ENCODE measurements at regions not wholly inside any gene's neighbourhood (a gene's known extent, or its start where the extent isn't known, plus 50 kb on each side); places are given as distances from the start of the nearest gene placed in this dataset.

- DNase-seq, result no peak
- H3F3A ChIP-seq (ENCODE audit: insufficient read depth), result no peaks in the 10 kb centered on the region
- H3K9me2 ChIP-seq (ENCODE audit: insufficient read depth), result no peaks in the 10 kb centered on the region
- no peaks in the 10 kb centered on the region for H3K9me3 ChIP-seq (ENCODE audit: low read depth)
- in situ Hi-C loops (cut with MboI), result no loop called here
- H3K4me1 ChIP-seq (ENCODE audit: insufficient read depth), result no peaks in the 10 kb centered on the region
- TF ChIP-seq EZH2 (IDR thresholded peaks at IDR 0.05; ENCODE audit: insufficient read depth, poor library complexity, severe bottlenecking), result no peak
- TF ChIP-seq EZH2phosphoT487 (IDR thresholded peaks at IDR 0.05; ENCODE audit: insufficient read depth, low read depth), result no peak
- no peaks in the 10 kb centered on the region for H3K79me2 ChIP-seq (ENCODE audit: insufficient read depth)
- no peaks in the 10 kb centered on the region for H3K27me3 ChIP-seq (replicated peaks; ENCODE audit: insufficient read depth)
- no peak overlapping the region for H3K9ac ChIP-seq
- no peak overlapping the region for H3K27ac ChIP-seq
- H3K36me3 ChIP-seq (ENCODE audit: low read depth), result no peaks in the 10 kb centered on the region
- no peak overlapping the region for H2AFZ ChIP-seq
- no peaks in the 10 kb centered on the region for H4K20me1 ChIP-seq (ENCODE audit: insufficient read depth)
- H3K4me3 ChIP-seq, result no peak overlapping the region
- no peak overlapping the region for H3K4me2 ChIP-seq (ENCODE audit: unreplicated experiment)
- 45 to 52% methylated on average over 4 of the region's 4 CpGs for WGBS, 2 experiments (ENCODE audit: low coverage in 1 of 2, low lambda C conversion rate in 2 of 2, missing lambda C conversion rate in 2 of 2)
These were observed 76.2 kb upstream of the CADM1 start for GRCh38 chr11:115580416-115580815.

GRCh38 chr11:115579181-115579825, 75.1 kb upstream of the CADM1 start:
- no peak overlapping the region for H3K4me2 ChIP-seq (ENCODE audit: unreplicated experiment)
- no peaks in the 10 kb centered on the region for H3K36me3 ChIP-seq (ENCODE audit: low read depth)
- no peaks in the 10 kb centered on the region for H3F3A ChIP-seq (ENCODE audit: insufficient read depth)
- H3K27ac ChIP-seq, result no peak overlapping the region
- no peaks in the 10 kb centered on the region for H3K9me2 ChIP-seq (ENCODE audit: insufficient read depth)
- no peak overlapping the region for H3K9ac ChIP-seq
- H3K4me1 ChIP-seq (ENCODE audit: insufficient read depth), result no peaks in the 10 kb centered on the region
- no peaks in the 10 kb centered on the region for H3K9me3 ChIP-seq (ENCODE audit: low read depth)
- H3K79me2 ChIP-seq (ENCODE audit: insufficient read depth), result no peaks in the 10 kb centered on the region
- no peaks in the 10 kb centered on the region for H4K20me1 ChIP-seq (ENCODE audit: insufficient read depth)
- no peak for DNase-seq
- no peak overlapping the region for H2AFZ ChIP-seq
- H3K4me3 ChIP-seq, result no peak overlapping the region
- H3K27me3 ChIP-seq (replicated peaks; ENCODE audit: insufficient read depth), result no peaks in the 10 kb centered on the region
- WGBS, 2 experiments (ENCODE audit: low coverage in 1 of 2, low lambda C conversion rate in 2 of 2, missing lambda C conversion rate in 2 of 2), result 18 to 31% methylated on average over 5 of the region's 5 CpGs
- in situ Hi-C loops (cut with MboI), result no loop called here
- TF ChIP-seq EZH2 (IDR thresholded peaks at IDR 0.05; ENCODE audit: insufficient read depth, poor library complexity, severe bottlenecking), result no peak
- TF ChIP-seq EZH2phosphoT487 (IDR thresholded peaks at IDR 0.05; ENCODE audit: insufficient read depth, low read depth), result no peak

GRCh38 chr11:115578275-115578674, 74.1 kb upstream of the CADM1 start:
- H3K9me3 ChIP-seq (ENCODE audit: low read depth), result no peaks in the 10 kb centered on the region
- no peak overlapping the region for H2AFZ ChIP-seq
- H3K4me1 ChIP-seq (ENCODE audit: insufficient read depth), result no peaks in the 10 kb centered on the region
- no peaks in the 10 kb centered on the region for H3K9me2 ChIP-seq (ENCODE audit: insufficient read depth)
- no peaks in the 10 kb centered on the region for H3K27me3 ChIP-seq (replicated peaks; ENCODE audit: insufficient read depth)
- in situ Hi-C loops (cut with MboI), result no loop called here
- no peaks in the 10 kb centered on the region for H4K20me1 ChIP-seq (ENCODE audit: insufficient read depth)
- H3K9ac ChIP-seq, result no peak overlapping the region
- no peak for DNase-seq
- no peaks in the 10 kb centered on the region for H3K79me2 ChIP-seq (ENCODE audit: insufficient read depth)
- no peaks in the 10 kb centered on the region for H3K36me3 ChIP-seq (ENCODE audit: low read depth)
- TF ChIP-seq EZH2 (IDR thresholded peaks at IDR 0.05; ENCODE audit: insufficient read depth, poor library complexity, severe bottlenecking), result no peak
- no peak for TF ChIP-seq EZH2phosphoT487 (IDR thresholded peaks at IDR 0.05; ENCODE audit: insufficient read depth, low read depth)
- H3F3A ChIP-seq (ENCODE audit: insufficient read depth), result no peaks in the 10 kb centered on the region
- no peak overlapping the region for H3K4me2 ChIP-seq (ENCODE audit: unreplicated experiment)
- no peak overlapping the region for H3K4me3 ChIP-seq
- no peak overlapping the region for H3K27ac ChIP-seq

GRCh38 chr11:115577701-115578100, 73.5 kb upstream of the CADM1 start:
- H4K20me1 ChIP-seq (ENCODE audit: insufficient read depth), result no peaks in the 10 kb centered on the region
- WGBS, 2 experiments (ENCODE audit: low coverage in 1 of 2, low lambda C conversion rate in 2 of 2, missing lambda C conversion rate in 2 of 2), result 17 to 23% methylated on average over 3 of the region's 3 CpGs
- H3K4me2 ChIP-seq (ENCODE audit: unreplicated experiment), result no peak overlapping the region
- no peaks in the 10 kb centered on the region for H3K9me3 ChIP-seq (ENCODE audit: low read depth)
- no peaks in the 10 kb centered on the region for H3K27me3 ChIP-seq (replicated peaks; ENCODE audit: insufficient read depth)
- H3K9ac ChIP-seq, result no peak overlapping the region
- TF ChIP-seq EZH2 (IDR thresholded peaks at IDR 0.05; ENCODE audit: insufficient read depth, poor library complexity, severe bottlenecking), result no peak
- TF ChIP-seq EZH2phosphoT487 (IDR thresholded peaks at IDR 0.05; ENCODE audit: insufficient read depth, low read depth), result no peak
- no peak overlapping the region for H3K4me3 ChIP-seq
- H3F3A ChIP-seq (ENCODE audit: insufficient read depth), result no peaks in the 10 kb centered on the region
- in situ Hi-C loops (cut with MboI), result no loop called here
- no peak overlapping the region for H3K27ac ChIP-seq
- no peaks in the 10 kb centered on the region for H3K4me1 ChIP-seq (ENCODE audit: insufficient read depth)
- H3K36me3 ChIP-seq (ENCODE audit: low read depth), result no peaks in the 10 kb centered on the region
- no peaks in the 10 kb centered on the region for H3K79me2 ChIP-seq (ENCODE audit: insufficient read depth)
- H2AFZ ChIP-seq, result no peak overlapping the region
- no peaks in the 10 kb centered on the region for H3K9me2 ChIP-seq (ENCODE audit: insufficient read depth)
- no peak for DNase-seq

Data from GM23248 (cell line).